HG02759 (cell line): ENCODE measurements at regions not wholly inside any gene's neighbourhood (a gene's known extent, or its start where the extent isn't known, plus 50 kb on each side); places are given as distances from the start of the nearest gene placed in this dataset.

Experiments
- ATAC-seq: cut with Tn5 transposase; IDR thresholded peaks from one replicate; pipeline ENCODE4 v1.9.1; 2021; ENCODE audit warnings: mild to moderate bottlenecking, moderate library complexity; ENCODE audit not compliant: unreplicated experiment

DNA sequence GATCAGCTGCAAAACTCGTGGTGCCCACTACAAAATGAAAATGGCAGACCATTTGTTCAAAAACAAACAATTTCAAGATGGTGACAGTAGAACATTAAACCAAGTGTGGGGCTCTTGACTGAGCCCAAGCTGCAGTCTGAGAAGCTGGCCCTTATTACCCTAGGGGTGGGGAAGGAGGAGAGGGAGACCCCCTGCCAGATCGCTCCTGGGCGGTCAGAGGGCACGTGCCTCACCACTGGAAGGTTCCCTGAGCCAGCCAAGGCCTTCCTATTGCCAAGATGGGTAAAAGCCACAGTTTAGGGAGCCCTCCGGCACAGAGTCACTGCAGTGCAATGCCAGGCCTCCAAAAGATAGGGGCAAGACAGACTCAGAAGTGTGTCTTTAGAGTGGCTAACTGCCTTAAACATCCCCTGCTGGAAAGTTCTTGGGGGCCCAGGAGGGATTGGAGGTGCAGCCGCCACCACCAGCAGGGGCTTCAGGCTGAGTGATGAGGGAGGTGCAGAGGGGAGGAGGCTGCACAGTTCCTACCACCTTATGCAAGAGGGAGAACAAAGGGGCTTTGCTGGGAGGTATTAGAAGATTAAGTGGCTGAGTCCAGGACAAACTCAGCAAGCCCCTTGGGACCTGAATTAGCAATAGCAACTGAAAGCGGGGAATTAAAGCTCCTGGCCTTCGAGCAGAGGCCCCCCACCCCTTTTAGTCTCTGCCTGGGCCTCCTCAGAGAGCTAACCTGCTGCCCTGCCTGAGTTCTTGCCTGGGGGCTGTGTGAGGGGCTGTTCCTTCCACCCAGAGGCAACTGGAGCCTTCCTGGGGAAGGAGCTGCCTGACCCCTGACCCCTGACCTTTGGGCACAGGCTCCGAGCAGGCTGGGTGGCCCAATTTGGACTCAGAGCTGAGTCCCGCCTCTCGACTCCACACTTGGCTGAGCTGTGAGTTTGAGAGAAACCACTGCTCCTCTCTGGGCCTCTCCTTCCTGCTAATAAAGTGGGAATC, 88.4 kb downstream of the VEGFA start:
- ATAC-seq = no peak

DNA sequence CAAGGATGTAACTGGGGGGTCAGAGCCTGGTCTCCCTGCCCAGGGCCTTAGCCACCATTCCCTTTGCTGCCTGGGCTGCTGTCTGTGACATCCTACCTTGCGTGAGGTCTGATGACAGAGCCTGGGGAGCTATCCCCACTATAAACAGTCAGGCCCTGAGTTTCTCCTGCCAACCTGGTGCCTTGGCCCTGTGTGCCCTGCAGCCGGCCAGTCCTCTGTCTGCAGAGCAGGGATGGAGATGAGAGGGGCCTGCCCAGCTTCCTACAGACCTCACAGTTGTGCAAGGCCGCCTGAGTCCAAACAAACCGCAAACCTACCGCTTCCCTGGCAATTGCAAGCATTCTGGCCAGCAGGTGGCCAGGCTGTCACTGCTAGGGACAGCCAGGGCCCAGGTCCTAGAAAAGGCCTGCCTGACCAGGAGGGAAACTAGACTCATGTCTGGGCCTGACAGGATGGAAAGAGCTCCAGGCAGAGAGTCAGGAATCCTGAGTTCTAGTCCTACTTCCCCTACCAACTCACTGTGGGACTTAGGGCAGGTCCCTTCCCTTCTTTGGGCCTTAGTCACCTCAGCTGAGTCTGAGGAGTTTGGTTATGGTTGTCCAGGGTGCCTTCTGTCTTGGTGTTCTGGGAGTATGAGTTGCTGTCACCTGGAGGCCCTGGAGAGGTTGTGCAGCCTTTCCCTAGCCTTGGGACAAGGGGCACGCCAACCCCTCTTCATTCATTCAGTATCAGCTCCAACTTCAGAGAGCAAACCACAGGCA, 86.2 kb downstream of the VEGFA start:
- no peak for ATAC-seq

GRCh38 chr6:43855247-43855646, 85.2 kb downstream of the VEGFA start:
- ATAC-seq = no peak

- ATAC-seq = no peak
Measured at GRCh38 chr6:43853066-43853650, 83.1 kb downstream of the VEGFA start.

DNA sequence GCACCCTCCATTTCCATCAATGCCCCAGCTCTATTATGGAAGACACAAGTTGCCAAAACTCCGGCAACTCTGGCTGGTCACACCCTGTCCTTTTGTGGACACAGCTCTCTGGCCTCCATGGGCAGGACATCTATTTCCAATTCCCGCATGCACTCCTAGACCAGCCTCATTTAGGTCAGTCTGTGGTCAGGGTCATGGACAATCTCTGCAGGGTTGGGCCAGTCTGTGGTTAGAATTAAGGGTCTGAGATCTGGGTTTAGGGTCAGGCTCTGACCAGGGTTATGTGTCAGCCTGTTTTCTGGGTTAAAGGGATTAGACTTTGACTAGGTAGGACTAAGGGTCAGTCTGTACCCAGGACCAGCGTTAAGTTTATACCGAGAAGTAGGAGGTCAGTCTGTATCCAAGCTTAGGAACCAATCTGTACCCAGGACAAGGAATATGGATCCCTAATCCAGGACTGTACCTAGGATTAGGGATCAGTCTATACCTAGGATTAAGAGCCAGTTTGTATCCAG, 82.4 kb downstream of the VEGFA start:
- ATAC-seq = no peak

- ATAC-seq = no peak
Measured at GRCh38 chr6:43851204-43851865, 81.3 kb downstream of the VEGFA start.

- no peak for ATAC-seq
Measured at GRCh38 chr6:43850314-43851203, 80.5 kb downstream of the VEGFA start.

GRCh38 chr6:43849844-43850243, 79.8 kb downstream of the VEGFA start:
- ATAC-seq = no peak

DNA sequence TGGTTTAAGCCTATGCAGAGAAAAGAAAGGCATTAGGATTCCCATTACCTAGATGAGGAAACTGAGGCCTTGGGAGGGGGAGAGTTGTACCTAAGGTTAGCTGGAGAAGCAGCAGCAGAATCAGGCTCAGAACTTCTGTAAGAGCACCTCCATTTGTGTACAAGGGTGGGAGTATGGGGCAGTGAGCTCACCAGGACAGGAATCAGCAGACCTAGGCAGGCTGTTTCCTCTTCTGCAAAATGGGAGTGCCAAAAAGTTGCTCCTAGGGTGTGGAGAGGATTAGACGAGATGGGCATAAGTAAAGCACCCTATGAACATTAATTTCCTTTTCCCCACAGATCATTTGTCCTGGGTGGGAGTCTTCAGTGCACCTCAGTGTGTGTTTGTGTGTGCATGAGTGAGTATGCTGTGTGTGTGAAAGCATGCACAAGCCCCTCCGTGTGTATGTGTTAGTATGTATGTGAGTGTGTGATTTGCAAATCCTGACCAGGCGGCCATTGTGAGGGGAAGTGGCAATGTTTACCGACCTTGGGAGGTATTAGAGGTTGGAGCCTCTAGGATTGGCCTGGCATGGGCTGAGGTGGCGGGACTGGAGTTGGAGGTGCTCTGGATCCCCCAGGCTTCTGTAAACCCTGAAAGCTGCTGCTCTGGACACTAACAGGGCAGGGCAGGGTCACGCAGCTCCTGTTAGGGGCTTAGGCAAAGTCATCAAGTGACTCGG, 78.8 kb downstream of the VEGFA start:
- no peak for ATAC-seq

DNA sequence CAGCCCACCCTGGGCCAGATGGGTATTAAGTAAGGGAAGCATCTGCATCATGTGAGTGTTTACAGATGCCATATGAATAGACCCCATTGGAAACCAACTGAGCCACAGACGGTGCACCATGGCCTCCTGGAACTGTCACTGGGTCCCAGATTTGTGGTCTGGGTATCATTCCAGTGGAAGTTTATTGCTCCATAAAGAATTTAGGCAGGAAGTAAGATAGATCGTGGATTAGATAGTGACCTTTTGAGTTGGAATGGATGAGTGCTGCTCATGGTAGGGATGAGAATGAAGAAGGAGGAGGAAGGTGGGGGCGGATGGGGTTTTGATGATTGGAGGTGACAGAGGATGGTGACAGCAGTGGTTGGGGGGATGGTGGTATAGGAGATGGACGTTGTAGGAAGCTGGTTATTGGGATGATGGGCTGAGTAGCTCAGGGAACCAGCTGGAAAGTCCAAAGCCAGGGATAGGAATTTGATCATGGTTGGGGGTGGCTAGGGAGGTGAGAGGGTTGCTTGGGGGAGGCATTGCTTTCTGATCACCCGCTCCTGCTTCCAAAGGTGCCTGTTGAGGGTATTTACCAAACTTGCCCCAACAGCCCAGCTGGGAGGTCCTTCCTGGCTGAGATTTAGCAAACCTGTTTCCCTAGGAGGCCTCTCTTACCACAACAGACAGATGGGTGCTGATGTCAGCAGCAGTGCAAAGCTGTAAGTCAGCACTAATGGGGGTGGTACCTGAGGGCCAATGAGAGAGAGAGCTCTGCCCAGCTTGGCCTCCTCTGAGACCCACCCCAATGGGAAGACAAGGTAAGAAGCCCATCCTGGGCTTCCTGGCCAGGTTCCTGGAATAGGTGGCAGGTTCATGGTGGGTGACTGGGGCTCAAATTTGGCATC, 78.0 kb downstream of the VEGFA start:
- ATAC-seq = no peak

GRCh38 chr6:43846556-43846955, 76.5 kb downstream of the VEGFA start:
- no peak for ATAC-seq

GRCh38 chr6:43845646-43846045, 75.6 kb downstream of the VEGFA start:
- ATAC-seq = no peak

DNA sequence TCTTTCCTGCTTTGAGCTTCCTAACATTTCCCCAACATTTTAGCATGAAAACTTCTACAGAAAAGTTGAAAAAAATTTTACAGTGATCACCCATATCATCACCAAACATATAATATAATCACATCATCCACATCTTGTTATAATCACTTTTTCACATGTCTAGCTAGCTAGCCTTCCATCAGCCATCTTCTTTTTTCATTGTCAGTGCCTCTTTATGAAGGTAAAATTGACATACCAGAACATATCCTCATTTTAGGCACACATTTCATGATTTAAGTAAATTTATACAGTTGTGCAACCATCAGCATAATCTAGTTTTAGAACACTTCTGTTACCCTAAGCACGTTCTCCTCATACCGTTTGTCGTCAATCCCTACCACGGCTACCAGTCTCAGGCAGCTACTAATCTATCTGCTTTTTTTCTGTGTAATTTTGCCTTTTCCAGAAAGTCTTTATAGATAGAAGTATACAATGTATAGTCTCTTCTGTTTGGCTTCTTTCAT, 73.7 kb downstream of the VEGFA start:
- ATAC-seq = no peak

DNA sequence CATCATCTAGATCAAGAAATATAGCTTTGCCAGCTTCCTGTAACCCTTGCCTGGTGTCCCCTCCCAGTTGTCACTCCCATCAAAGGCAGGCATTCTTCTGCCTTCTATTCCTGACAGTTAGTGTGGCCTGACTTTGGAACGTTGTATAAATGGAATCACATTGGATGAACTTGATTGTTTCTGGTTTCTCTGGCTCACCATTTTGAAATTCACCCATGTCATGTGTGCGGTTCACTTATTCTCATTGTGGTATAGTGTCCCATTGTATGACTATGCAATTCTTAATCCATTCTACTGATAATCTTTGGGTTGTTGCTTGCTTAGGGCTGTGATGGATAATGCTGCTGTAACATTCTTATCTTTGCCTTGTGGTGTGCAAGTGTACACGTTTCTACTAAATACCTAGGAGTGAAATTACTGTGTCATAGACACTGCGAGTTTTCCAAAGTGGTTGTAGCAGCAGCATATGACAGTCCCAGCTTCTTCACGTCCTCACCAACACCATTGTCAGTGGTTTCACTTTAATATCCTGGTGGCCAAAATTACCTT, 73.2 kb downstream of the VEGFA start:
- no peak for ATAC-seq

DNA sequence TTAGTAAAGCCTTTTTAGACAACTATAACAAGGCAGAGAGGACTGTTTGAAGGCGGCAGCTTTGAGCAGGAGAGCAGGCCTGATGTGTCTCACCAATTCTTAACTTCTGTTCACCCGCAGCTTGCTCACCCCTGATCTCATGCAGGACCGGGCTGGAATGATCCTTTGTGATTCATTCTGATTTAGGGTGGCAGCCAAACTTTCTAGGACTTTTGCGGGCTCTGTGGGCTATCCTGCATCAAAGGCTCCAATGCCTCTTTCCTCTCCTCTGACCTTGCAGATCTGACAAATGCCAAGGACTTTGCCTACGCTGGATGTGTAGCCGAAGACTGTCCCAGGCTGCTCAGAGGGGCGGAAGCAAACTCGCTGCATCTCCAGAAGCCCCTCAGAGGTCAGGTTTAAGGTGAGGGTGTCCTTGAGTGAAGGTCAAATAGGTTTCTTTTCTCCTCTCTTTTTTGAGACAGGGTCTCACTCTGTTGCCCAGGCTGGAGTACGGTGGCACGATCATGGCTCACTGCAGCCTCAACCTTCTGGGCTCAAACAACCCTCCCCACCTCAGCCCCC, 72.3 kb downstream of the VEGFA start:
- ATAC-seq = no peak

DNA sequence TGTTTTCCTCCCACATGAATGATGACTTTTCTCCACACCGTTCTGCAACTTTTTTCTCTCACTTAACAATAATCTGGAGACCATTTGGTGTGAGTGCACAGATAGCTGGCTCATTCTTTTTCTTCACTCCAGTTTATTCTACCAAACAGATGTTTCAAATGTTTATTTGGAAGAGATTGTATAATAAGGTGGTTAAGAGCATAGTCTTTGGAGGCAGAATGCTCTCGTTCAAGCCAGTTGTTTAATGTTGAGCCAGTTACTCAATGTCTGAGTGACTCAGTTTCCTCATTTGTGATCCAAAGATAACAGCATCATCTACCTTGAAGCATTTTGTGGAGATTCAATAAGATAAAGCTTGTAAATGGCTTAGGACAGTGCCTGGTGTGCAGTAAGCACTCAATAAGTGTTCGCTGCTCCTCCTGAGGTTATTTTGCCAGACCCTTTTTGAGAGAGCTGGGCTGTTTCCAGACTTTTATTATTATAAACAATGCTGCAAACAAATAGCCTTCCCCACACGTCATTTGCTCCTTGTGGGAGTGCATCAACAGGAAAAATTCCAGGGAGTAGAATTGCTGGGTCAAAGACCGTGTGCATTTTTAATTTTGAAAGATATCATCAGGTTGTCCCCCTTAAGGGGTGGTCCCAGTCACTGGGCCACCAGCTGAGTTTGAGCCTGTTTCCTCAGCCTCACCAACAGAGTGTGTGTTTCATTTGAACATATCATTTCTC, 70.6 kb downstream of the VEGFA start:
- ATAC-seq = no peak
